CD4-positive, alpha-beta memory T cell (primary cell): ENCODE measurements at regions not wholly inside any gene's neighbourhood (a gene's known extent, or its start where the extent isn't known, plus 50 kb on each side); places are given as distances from the start of the nearest gene placed in this dataset.

Source experiments
- CTCF ChIA-PET: fragments of 350-600 bp; sonication (Branson Sonifier 250); formaldehyde crosslinking; loops from one replicate; lab custom pipeline; 2021; ENCODE audit warnings: inconsistent platforms; ENCODE audit not compliant: partially characterized antibody; lab: Charles Lee
- POLR2A ChIA-PET: fragments of 350-600 bp; sonication (Branson Sonifier 250); formaldehyde crosslinking; loops from one replicate; lab custom pipeline; 2021; ENCODE audit not compliant: partially characterized antibody; lab: Charles Lee
- DNase-seq, 5 donors: peaks; one replicate each; pipeline versions ENCODE4 v3.0.0 to v3.0.0-alpha.2; 2020 to 2022; ENCODE audit warnings: mixed read lengths in 1 of 5
- H3K27ac ChIP-seq: one replicate; pipeline ENCODE4 v1.7.0; 2013; ENCODE audit warnings: low read depth, low read length
- H3K27me3 ChIP-seq: 2 replicates; pipeline ENCODE4 v1.7.0; 2013; ENCODE audit warnings: mild to moderate bottlenecking, low read length, moderate library complexity; ENCODE audit not compliant: insufficient read depth
- H3K36me3 ChIP-seq: 2 replicates; pipeline ENCODE4 v1.7.0; 2013; ENCODE audit warnings: mild to moderate bottlenecking, low read length, moderate library complexity; ENCODE audit not compliant: insufficient read depth
- H3K4me1 ChIP-seq: 2 replicates; pipeline ENCODE4 v1.7.0; 2013; ENCODE audit warnings: mild to moderate bottlenecking, low read length, moderate library complexity; ENCODE audit not compliant: insufficient read depth
- H3K4me3 ChIP-seq, 2 donors: one replicate each; pipeline ENCODE4 v1.7.0; 2013; ENCODE audit warnings: low read length in 2 of 2, mild to moderate bottlenecking in 1 of 2
- H3K9me3 ChIP-seq, 2 donors: one replicate each; pipeline ENCODE4 v1.7.0; 2013; ENCODE audit warnings: low read length in 2 of 2, control low read depth in 1 of 2; ENCODE audit not compliant: control insufficient read depth in 1 of 2
- H3K27ac Mint-ChIP-seq, 7 donors: one replicate each; pipeline ENCODE4 v1.8.0; 2020 to 2021; ENCODE audit warnings: mixed read lengths in 7 of 7, mild to moderate bottlenecking in 6 of 7, inconsistent platforms in 3 of 7, moderate library complexity in 3 of 7
- H3K27me3 Mint-ChIP-seq, 2 donors: one replicate each; pipeline ENCODE4 v1.8.0; 2020 to 2021; ENCODE audit warnings: mixed read lengths in 2 of 2
- H3K36me3 Mint-ChIP-seq, 2 donors: one replicate each; pipeline ENCODE4 v1.8.0; 2020 to 2021; ENCODE audit warnings: mixed read lengths in 2 of 2, inconsistent platforms in 1 of 2, mild to moderate bottlenecking in 1 of 2
- H3K4me1 Mint-ChIP-seq, 4 donors: one replicate each; pipeline ENCODE4 v1.8.0; 2020 to 2021; ENCODE audit warnings: mixed read lengths in 4 of 4, mild to moderate bottlenecking in 1 of 4
- H3K4me3 Mint-ChIP-seq, 8 donors: one replicate each; pipeline ENCODE4 v1.8.0; 2020 to 2021; ENCODE audit warnings: mixed read lengths in 8 of 8, mild to moderate bottlenecking in 7 of 8, moderate library complexity in 6 of 8, inconsistent platforms in 3 of 8
- H3K9me3 Mint-ChIP-seq, 8 donors: one replicate each; pipeline ENCODE4 v1.8.0; 2020 to 2021; ENCODE audit warnings: mixed read lengths in 8 of 8, mild to moderate bottlenecking in 5 of 8, inconsistent platforms in 3 of 8, moderate library complexity in 1 of 8
- intact Hi-C: fragments of 100-400 bp; cut with micrococcal nuclease; formaldehyde crosslinking; loops from one replicate; pipeline ENCODE4 v1.15.1; 2023

- POLR2A ChIA-PET: no interaction called here
- Mint-ChIP-seq H3K27me3 (no peaks in the 10 kb centered on the region), H3K36me3 (no peaks in the 10 kb centered on the region), H3K4me3 (no peak overlapping the region), H3K4me1 (no peaks in the 10 kb centered on the region), H3K9me3 (peaks cover 0 to 18% (median 10%) of the 10 kb centered on the region in 8 donors), H3K27ac (no peak overlapping the region)
- no peaks in the 10 kb centered on the region for H3K27me3 ChIP-seq
- H3K4me3 ChIP-seq: no peak overlapping the region
- no peaks in the 10 kb centered on the region for H3K4me1 ChIP-seq
- no peaks in the 10 kb centered on the region for H3K36me3 ChIP-seq
- DNase-seq: no peak
- CTCF ChIA-PET: no interaction called here
- no peaks in the 10 kb centered on the region for H3K9me3 ChIP-seq
- intact Hi-C loops: no loop called here
- no peak overlapping the region for H3K27ac ChIP-seq
Observed at GRCh38 chr1:165025805-165026204, 330.7 kb downstream of the LMX1A start.

GRCh38 chr1:165014753-165015152 lies 341.8 kb downstream of the LMX1A start:
- H3K36me3 ChIP-seq: no peaks in the 10 kb centered on the region
- H3K4me3 Mint-ChIP-seq: no peak overlapping the region
- no peaks in the 10 kb centered on the region for H3K27me3 ChIP-seq
- H3K9me3 Mint-ChIP-seq: peaks cover 3 to 19% (median 7%) of the 10 kb centered on the region in 8 donors
- H3K4me1 ChIP-seq: no peaks in the 10 kb centered on the region
- ChIA-PET CTCF (no interaction called here), POLR2A (no interaction called here)
- no peaks in the 10 kb centered on the region for H3K4me1 Mint-ChIP-seq
- no peaks in the 10 kb centered on the region for H3K27me3 Mint-ChIP-seq
- H3K4me3 ChIP-seq: no peak overlapping the region
- intact Hi-C loops: no loop called here
- H3K27ac Mint-ChIP-seq: no peak overlapping the region
- DNase-seq: no peak
- no peak overlapping the region for H3K27ac ChIP-seq
- H3K9me3 ChIP-seq: no peaks in the 10 kb centered on the region
- no peaks in the 10 kb centered on the region for H3K36me3 Mint-ChIP-seq

- Mint-ChIP-seq H3K36me3 (no peaks in the 10 kb centered on the region), H3K4me3 (no peak overlapping the region), H3K27me3 (no peaks in the 10 kb centered on the region), H3K9me3 (peaks cover 0 to 6% (median 2%) of the 10 kb centered on the region in 8 donors), H3K4me1 (no peaks in the 10 kb centered on the region), H3K27ac (no peak overlapping the region)
- Histone ChIP-seq H3K4me3 (no peak overlapping the region), H3K9me3 (no peaks in the 10 kb centered on the region), H3K27me3 (no peaks in the 10 kb centered on the region), H3K36me3 (no peaks in the 10 kb centered on the region), H3K4me1 (no peaks in the 10 kb centered on the region), H3K27ac (no peak overlapping the region)
- POLR2A ChIA-PET: no interaction called here
- CTCF ChIA-PET: no interaction called here
- DNase-seq: no peak
- intact Hi-C loops: no loop called here
Observed at GRCh38 chr1:165011991-165012531, 344.5 kb downstream of the LMX1A start.

- CTCF ChIA-PET: no interaction called here
Observed at GRCh38 chr1:165011186-165011585, 345.3 kb downstream of the LMX1A start.

GRCh38 chr1:165010418-165011070 lies 346.0 kb downstream of the LMX1A start:
- H3K27me3 ChIP-seq: no peaks in the 10 kb centered on the region
- intact Hi-C loops: no loop called here
- Mint-ChIP-seq H3K9me3 (peaks cover 0 to 6% (median 0%) of the 10 kb centered on the region in 8 donors), H3K4me3 (no peak overlapping the region), H3K4me1 (no peaks in the 10 kb centered on the region), H3K27ac (no peak overlapping the region), H3K36me3 (no peaks in the 10 kb centered on the region), H3K27me3 (no peaks in the 10 kb centered on the region)
- no peaks in the 10 kb centered on the region for H3K9me3 ChIP-seq
- no peaks in the 10 kb centered on the region for H3K36me3 ChIP-seq
- no peak overlapping the region for H3K27ac ChIP-seq
- H3K4me3 ChIP-seq: no peak overlapping the region
- no peak for DNase-seq
- ChIA-PET POLR2A (no interaction called here), CTCF (no interaction called here)
- H3K4me1 ChIP-seq: no peaks in the 10 kb centered on the region

More at GRCh38 chr1:165011186-165011585, 345.3 kb downstream of the LMX1A start:
- Histone ChIP-seq H3K27me3 (no peaks in the 10 kb centered on the region), H3K27ac (no peak overlapping the region), H3K36me3 (no peaks in the 10 kb centered on the region), H3K4me3 (no peak overlapping the region), H3K9me3 (no peaks in the 10 kb centered on the region), H3K4me1 (no peaks in the 10 kb centered on the region)
- H3K4me1 Mint-ChIP-seq: no peaks in the 10 kb centered on the region
- H3K36me3 Mint-ChIP-seq: no peaks in the 10 kb centered on the region
- POLR2A ChIA-PET: no interaction called here
- H3K9me3 Mint-ChIP-seq: peaks cover 0 to 6% (median 0%) of the 10 kb centered on the region in 8 donors
- H3K4me3 Mint-ChIP-seq: no peak overlapping the region
- H3K27me3 Mint-ChIP-seq: no peaks in the 10 kb centered on the region
- H3K27ac Mint-ChIP-seq: no peak overlapping the region
- intact Hi-C loops: no loop called here
- DNase-seq: no peak

- Mint-ChIP-seq H3K27ac (no peak overlapping the region), H3K27me3 (no peaks in the 10 kb centered on the region), H3K4me3 (no peak overlapping the region), H3K36me3 (no peaks in the 10 kb centered on the region), H3K4me1 (no peaks in the 10 kb centered on the region), H3K9me3 (peaks cover 0 to 8% (median 3%) of the 10 kb centered on the region in 8 donors)
- no peaks in the 10 kb centered on the region for H3K4me1 ChIP-seq
- no peak overlapping the region for H3K4me3 ChIP-seq
- intact Hi-C loops: no loop called here
- DNase-seq: no peak
- POLR2A ChIA-PET: no interaction called here
- H3K27ac ChIP-seq: no peak overlapping the region
- CTCF ChIA-PET: no interaction called here
- H3K9me3 ChIP-seq: no peaks in the 10 kb centered on the region
- no peaks in the 10 kb centered on the region for H3K36me3 ChIP-seq
- no peaks in the 10 kb centered on the region for H3K27me3 ChIP-seq
Observed at GRCh38 chr1:165006831-165007230, 349.7 kb downstream of the LMX1A start.

- H3K9me3 Mint-ChIP-seq: peaks cover 2 to 20% (median 10%) of the 10 kb centered on the region in 8 donors
- H3K27me3 Mint-ChIP-seq: peaks cover 0 to 2% of the 10 kb centered on the region in 2 donors
- DNase-seq: no peak
- no peaks in the 10 kb centered on the region for H3K27me3 ChIP-seq
- POLR2A ChIA-PET: no interaction called here
- no peak overlapping the region for H3K27ac Mint-ChIP-seq
- H3K4me1 Mint-ChIP-seq: no peaks in the 10 kb centered on the region
- no peaks in the 10 kb centered on the region for H3K36me3 Mint-ChIP-seq
- no peaks in the 10 kb centered on the region for H3K36me3 ChIP-seq
- no peak overlapping the region for H3K4me3 ChIP-seq
- CTCF ChIA-PET: interaction anchor here (0.6 kb wide), 1 partner anchor 28 kb away, joined by 3 read pairs; no protein-coding TSS in a partner anchor
- H3K9me3 ChIP-seq: no peaks in the 10 kb centered on the region
- no peak overlapping the region for H3K27ac ChIP-seq
- H3K4me1 ChIP-seq: no peaks in the 10 kb centered on the region
- H3K4me3 Mint-ChIP-seq: no peak overlapping the region
- intact Hi-C loops: no loop called here
Observed at GRCh38 chr1:164999146-164999545, 357.4 kb downstream of the LMX1A start.
